GM20000 (cell line): ENCODE measurements at regions not wholly inside any gene's neighbourhood (a gene's known extent, or its start where the extent isn't known, plus 50 kb on each side); places are given as distances from the start of the nearest gene placed in this dataset.

Experiments used
- DNase-seq: peaks from one replicate; pipeline ENCODE4 v3.0.0; 2012; ENCODE audit warnings: low spot score
- TF ChIP-seq, protein P1 (sequence below): IDR thresholded peaks from 2 replicates; pipeline ENCODE4 v1.5.1; 2012; ENCODE audit warnings: mild to moderate bottlenecking, control low read depth; ENCODE audit errors: extremely low read depth, missing control alignments

GRCh38 chr18:32545631-32546030 is 74.9 kb upstream of the GAREM1 start:
- TF ChIP-seq, protein P1, sequence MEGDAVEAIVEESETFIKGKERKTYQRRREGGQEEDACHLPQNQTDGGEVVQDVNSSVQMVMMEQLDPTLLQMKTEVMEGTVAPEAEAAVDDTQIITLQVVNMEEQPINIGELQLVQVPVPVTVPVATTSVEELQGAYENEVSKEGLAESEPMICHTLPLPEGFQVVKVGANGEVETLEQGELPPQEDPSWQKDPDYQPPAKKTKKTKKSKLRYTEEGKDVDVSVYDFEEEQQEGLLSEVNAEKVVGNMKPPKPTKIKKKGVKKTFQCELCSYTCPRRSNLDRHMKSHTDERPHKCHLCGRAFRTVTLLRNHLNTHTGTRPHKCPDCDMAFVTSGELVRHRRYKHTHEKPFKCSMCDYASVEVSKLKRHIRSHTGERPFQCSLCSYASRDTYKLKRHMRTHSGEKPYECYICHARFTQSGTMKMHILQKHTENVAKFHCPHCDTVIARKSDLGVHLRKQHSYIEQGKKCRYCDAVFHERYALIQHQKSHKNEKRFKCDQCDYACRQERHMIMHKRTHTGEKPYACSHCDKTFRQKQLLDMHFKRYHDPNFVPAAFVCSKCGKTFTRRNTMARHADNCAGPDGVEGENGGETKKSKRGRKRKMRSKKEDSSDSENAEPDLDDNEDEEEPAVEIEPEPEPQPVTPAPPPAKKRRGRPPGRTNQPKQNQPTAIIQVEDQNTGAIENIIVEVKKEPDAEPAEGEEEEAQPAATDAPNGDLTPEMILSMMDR: no peak
- no peak for DNase-seq

DNA sequence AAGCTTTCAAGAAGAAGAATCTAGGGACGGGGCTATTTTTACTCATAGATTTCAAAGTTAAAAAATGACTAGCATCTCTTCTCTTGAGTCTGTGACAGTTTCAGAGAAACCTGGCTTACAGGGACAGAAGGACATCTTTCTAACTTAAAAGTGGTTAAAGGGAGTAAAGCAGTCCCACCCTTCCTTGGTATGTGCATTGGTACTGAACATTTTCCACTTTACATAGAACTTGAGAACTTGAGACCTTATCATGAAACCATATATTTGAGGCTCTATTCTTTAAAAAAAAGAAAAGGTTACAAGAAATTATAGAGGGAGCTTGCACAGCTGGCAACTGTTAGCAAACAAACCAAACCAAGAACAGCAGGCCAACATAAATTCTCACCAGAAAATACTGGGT is 73.4 kb upstream of the GAREM1 start:
- TF ChIP-seq, protein P1: no peak
- no peak for DNase-seq

GRCh38 chr18:32542221-32542798 is 71.6 kb upstream of the GAREM1 start:
- TF ChIP-seq, protein P1: no peak
- no peak for DNase-seq

GRCh38 chr18:32530947-32531651 is 60.4 kb upstream of the GAREM1 start:
- no peak for DNase-seq

GRCh38 chr18:32529722-32530420 is 59.2 kb upstream of the GAREM1 start:
- TF ChIP-seq, protein P1: no peak
- DNase-seq: no peak

More at GRCh38 chr18:32530947-32531651, 60.4 kb upstream of the GAREM1 start:
- TF ChIP-seq, protein P1: no peak

DNA sequence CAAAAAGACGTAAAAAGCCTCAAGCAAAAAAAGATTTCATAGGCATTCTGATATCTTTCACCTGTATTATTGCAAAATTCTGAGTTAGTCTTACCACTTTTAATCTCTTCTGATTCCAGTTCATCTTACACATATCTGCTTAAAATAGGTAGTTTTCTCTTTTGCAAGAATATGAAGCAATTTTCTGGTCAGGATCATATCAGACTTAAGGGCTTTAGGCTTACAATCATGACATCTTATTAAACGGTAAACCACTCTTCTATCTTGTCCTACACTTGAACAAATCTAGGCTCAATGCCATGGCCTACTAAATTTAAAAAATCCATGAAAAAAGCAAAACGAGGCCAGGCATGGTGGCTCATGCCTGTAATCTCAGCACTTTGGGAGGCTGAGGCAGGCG is 50.1 kb upstream of the GAREM1 start:
- no peak for DNase-seq
- TF ChIP-seq, protein P1: no peak
